Fibroblast of mammary gland (primary cell): ENCODE measurements at regions not wholly inside any gene's neighbourhood (a gene's known extent, or its start where the extent isn't known, plus 50 kb on each side); places are given as distances from the start of the nearest gene placed in this dataset.

Source experiments
- DNase-seq: peaks from one replicate; pipeline ENCODE4 v3.0.0-alpha.2; 2010; ENCODE audit warnings: low read depth
- H3K4me3 ChIP-seq: 2 replicates; pipeline ENCODE4 v1.5.1; 2011; ENCODE audit warnings: low read depth, mild to moderate bottlenecking, low read length, moderate library complexity; ENCODE audit not compliant: control insufficient read depth
- CTCF ChIP-seq: conservative IDR thresholded peaks from 2 replicates; pipeline ENCODE4 v1.5.1; 2011; ENCODE audit warnings: low read depth, low read length, inconsistent platforms; ENCODE audit not compliant: control insufficient read depth, insufficient read depth

- no peak for TF ChIP-seq CTCF
- no peak for DNase-seq
- no peak overlapping the region for H3K4me3 ChIP-seq
These were observed 128.0 kb downstream of the TRIM29 start for GRCh38 chr11:120009938-120010337.

DNA sequence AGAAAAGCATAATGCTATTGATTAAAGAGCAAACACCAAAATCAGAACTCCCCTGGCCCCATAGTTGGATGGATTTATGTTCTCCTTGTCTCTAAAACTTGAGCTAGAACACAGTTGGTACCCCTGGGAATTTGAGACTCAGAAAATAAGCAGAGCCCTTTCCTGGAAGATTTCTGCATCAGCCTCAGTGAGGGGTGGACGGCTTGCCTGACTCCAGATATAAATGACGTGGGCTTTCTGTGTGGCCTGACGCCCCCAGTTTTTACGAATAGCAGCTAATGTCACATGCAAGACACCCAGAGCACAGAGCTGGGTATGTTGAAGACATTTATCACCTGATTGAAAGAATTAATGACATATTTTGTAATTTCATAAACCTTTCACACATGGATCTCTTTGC lies 130.8 kb downstream of the TRIM29 start:
- TF ChIP-seq CTCF: no peak
- no peak for DNase-seq
- H3K4me3 ChIP-seq: no peak overlapping the region

DNA sequence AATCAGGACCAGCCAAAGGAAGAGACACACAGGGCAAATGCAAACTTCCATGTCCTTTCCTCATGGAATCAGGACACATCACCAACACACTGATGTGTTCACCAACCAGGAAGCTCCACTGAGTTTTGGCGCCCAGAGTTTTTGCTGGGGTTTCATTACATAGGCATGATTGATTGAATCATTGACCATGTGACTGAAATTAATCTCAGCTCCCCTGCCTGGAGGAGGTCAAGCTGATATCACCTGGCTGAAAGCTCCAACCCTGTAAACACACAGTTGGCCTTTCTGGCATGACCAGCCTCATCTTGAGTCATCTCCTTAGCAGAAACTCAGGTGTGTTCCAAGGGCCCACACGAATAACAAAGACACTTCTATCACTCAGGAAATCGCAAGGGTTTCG lies 133.2 kb downstream of the TRIM29 start:
- no peak overlapping the region for H3K4me3 ChIP-seq
- no peak for DNase-seq
- no peak for TF ChIP-seq CTCF

DNA sequence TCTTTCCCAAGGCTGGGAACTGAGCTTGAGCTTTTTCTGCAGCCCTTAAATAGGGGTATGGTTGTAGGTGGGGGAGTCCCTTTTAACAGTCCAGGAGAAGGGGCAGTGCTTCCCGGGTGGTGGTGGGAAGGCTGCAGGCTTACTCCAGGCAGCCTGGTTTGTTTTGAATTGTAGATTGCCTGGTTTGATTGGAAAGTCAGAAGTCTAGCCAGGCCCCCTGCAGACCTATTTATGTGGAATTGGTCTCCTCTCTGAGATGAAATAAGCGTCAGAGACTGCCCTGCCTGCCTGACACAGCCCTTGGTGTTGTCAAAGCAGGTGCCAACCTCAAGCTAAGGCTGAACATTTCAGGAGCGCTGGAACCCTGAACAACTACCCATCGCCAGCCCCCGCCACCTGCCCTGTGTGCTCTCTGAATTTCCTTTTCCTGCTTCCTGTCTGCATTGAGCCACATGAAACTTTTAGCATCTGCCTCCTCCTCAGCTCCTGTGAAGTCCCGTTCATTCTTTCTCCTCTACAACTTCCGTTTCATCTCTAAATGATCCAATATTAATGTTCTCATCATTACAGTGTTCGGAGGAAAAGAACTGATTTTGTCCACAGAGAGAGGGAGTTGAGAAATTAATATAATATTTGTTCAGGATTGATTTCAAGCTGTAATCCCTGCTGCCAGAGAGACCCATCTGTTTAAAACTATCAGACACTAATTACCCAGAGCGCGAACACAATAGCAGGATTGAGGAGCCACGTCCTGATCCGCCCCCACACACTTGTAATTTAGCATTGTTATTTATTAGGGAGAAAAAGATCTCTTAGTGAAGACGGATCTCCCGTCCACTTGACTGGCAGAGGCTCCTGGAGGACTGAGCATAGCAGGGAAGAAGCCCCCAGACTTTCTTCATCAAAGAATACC lies 136.5 kb downstream of the TRIM29 start:
- DNase-seq: no peak
- H3K4me3 ChIP-seq: no peak overlapping the region
- no peak for TF ChIP-seq CTCF

DNA sequence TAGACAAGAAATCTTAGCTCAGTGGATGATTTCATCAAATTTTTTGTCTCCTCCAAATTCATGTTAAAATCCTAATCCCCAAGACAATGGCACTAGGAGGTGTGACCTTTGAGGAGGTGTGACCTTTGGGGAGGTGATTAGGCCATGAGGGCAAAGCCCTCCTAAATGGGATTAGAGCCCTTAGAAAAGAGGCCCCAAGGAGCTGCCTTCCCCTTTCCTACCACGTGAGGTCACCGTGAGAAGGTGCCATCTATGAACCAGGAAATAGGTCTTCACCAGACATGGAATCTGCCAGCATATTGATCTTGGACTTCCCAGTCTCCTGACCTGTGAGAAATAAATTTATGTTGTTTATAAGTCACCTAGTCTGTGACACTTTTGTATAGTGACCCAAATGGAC lies 138.7 kb downstream of the TRIM29 start:
- no peak overlapping the region for H3K4me3 ChIP-seq
- peak; percentile 8 for TF ChIP-seq CTCF
- no peak for DNase-seq

- TF ChIP-seq CTCF: no peak
- no peak overlapping the region for H3K4me3 ChIP-seq
- DNase-seq: no peak
These were observed 141.4 kb downstream of the TRIM29 start for GRCh38 chr11:119996556-119996955.
